ENCODE measurements at regions not wholly inside any gene's neighbourhood (a gene's known extent, or its start where the extent isn't known, plus 50 kb on each side); places are given as distances from the start of the nearest gene placed in this dataset.
"Not testable (repeated sequence)": the region's sequence is repeated elsewhere in the genome, so short reads cannot be mapped to it uniquely, and the experiment has no call there.

DNA sequence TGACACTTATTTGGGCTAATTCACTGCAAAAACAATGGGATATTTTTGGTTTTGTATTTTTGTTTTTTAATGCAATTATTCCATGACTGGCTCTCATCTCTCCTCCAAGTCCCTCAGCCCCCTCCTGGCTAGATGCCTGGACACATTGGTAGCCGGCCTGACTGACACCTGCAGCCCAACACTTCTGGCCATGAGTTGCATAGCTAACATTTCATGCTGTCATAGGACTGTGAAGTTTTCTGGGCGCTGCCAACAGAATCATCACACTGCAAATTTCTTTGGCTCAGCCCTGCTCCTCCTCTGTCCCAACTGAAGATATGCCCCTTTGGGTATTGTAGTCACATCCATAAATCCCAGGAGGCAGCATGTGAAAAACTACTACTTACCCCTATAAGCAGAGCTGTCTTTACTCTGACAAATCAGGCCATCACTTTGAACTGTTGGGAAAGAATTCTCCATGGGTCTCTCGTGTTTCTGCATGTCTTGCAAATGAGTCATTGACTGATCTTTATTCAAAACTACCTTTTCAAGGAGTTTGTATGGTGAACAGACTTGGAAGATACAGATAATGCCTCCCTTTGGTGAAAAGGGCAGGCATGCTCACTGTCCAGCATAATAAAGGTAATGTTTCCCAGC lies 126.7 kb upstream of the LGR5 start:
- no peaks in the 10 kb centered on the region for H4K20me1 ChIP-seq (ENCODE audit: insufficient read depth, low read length)
- BruUV-seq (replicated peaks), result no TSS peak
- no peak overlapping the region for H2BK120ac ChIP-seq (ENCODE audit: low read depth, low read length)
- ChIA-PET CTCF (no interaction called here), POLR2A (ENCODE audit: unreplicated experiment) (no interaction called here)
- H3K27me3 ChIP-seq (ENCODE audit: control insufficient read depth, insufficient read depth, low read length), result no peaks in the 10 kb centered on the region
- no peaks in the 10 kb centered on the region for H3K4me1 ChIP-seq (ENCODE audit: control insufficient read depth, insufficient read depth, low read length)
- no peak overlapping the region for H2AK9ac ChIP-seq (replicated peaks; ENCODE audit: low read depth, low read length, poor library complexity)
- H3K36me3 ChIP-seq (ENCODE audit: control insufficient read depth, insufficient read depth, low read length), result no peaks in the 10 kb centered on the region
- H4K91ac ChIP-seq (ENCODE audit: insufficient read depth, low read depth, low read length), result no peak overlapping the region
- no peaks in the 10 kb centered on the region for H3K9me1 ChIP-seq (ENCODE audit: insufficient read depth, low read length)
- H3K79me1 ChIP-seq (ENCODE audit: low read depth in 1 of 2, low read length in 2 of 2), result no peaks in the 10 kb centered on the region
- DNase-seq (no peak), ATAC-seq (ENCODE audit: low read depth) (no peak)
- no peak overlapping the region for H3K4me3 ChIP-seq (ENCODE audit: insufficient read depth, low read depth, low read length)
- H2BK5ac ChIP-seq (ENCODE audit: low read depth, low read length, poor library complexity, severe bottlenecking), result no peak overlapping the region
- no peak overlapping the region for H3K27ac ChIP-seq (ENCODE audit: insufficient read depth, low read length)
- no peak overlapping the region for H3K23ac ChIP-seq (ENCODE audit: low read depth, low read length)
- no peak overlapping the region for H3K18ac ChIP-seq (ENCODE audit: low read depth, low read length)
- no peak overlapping the region for H4K8ac ChIP-seq (ENCODE audit: low read depth in 2 of 2, low read length in 2 of 2)
- TF ChIP-seq CEBPB (IDR thresholded peaks at IDR 0.05; ENCODE audit: low read depth, low read length) (no peak), NFE2L2 (IDR thresholded peaks at IDR 0.05; ENCODE audit: low read depth, low read length) (no peak), MXI1 (IDR thresholded peaks at IDR 0.05; ENCODE audit: borderline replicate concordance, low read depth, low read length) (no peak)
- no peak overlapping the region for H2AFZ ChIP-seq (replicated peaks; ENCODE audit: low read length, poor library complexity)
- H3K56ac ChIP-seq (ENCODE audit: extremely low read depth, insufficient read depth, low read length), result no peak overlapping the region
- no peak overlapping the region for H3K4ac ChIP-seq (ENCODE audit: low read depth, low read length)
- H2BK20ac ChIP-seq (ENCODE audit: low read depth, low read length), result no peak overlapping the region
- H3K9me3 ChIP-seq (ENCODE audit: control insufficient read depth, insufficient read depth, low read length), result peaks cover 6% of the 10 kb centered on the region
- no peak overlapping the region for H3K4me2 ChIP-seq (ENCODE audit: low read depth, low read length)
- no peak overlapping the region for H3K14ac ChIP-seq (replicated peaks; ENCODE audit: low read depth, low read length)
- WGBS, 2 experiments (ENCODE audit: extremely low coverage in 2 of 2, insufficient read length in 1 of 2), result 40% methylated on average over 1 of the region's 3 CpGs; no CpG with 5 or more reads in 1 of the 2 experiments
- intact Hi-C loops (cut with micrococcal nuclease), result no loop called here
- no peak overlapping the region for H3K9ac ChIP-seq (ENCODE audit: low read depth, low read length)
- in situ Hi-C loops (cut with MboI; ENCODE audit: low sequenced_read_pairs), result no loop called here
- dilution Hi-C loops (cut with HindIII; ENCODE audit: low sequenced_read_pairs, unreplicated experiment), result no loop called here
- H2AK5ac ChIP-seq (ENCODE audit: low read depth, low read length), result no peak overlapping the region
- H2BK15ac ChIP-seq (ENCODE audit: low read depth, low read length), result no peak overlapping the region
- H4K5ac ChIP-seq (ENCODE audit: low read depth, low read length), result no peak overlapping the region

DNA sequence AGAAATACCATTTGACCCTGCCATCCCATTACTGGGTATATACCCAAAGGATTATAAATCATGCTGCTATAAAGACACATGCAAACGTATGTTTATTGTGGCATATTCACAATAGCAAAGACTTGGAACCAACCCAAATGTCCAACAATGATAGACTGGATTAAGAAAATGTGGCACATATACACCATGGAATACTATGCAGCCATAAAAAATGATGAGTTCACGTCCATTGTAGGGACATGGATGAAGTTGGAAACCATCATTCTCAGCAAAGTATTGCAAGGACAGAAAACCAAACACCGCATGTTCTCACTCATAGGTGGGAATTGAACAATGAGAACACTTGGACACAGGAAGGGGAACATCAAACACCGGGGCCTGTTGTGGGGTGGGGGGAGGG lies 128.0 kb upstream of the LGR5 start:
- intact Hi-C loops (cut with micrococcal nuclease); BruUV-seq (replicated peaks); H4K91ac ChIP-seq (ENCODE audit: insufficient read depth, low read depth, low read length); H3K4me3 ChIP-seq (ENCODE audit: insufficient read depth, low read depth, low read length); H2BK20ac ChIP-seq (ENCODE audit: low read depth, low read length); H2AK5ac ChIP-seq (ENCODE audit: low read depth, low read length); in situ Hi-C loops (cut with MboI; ENCODE audit: low sequenced_read_pairs); H2BK15ac ChIP-seq (ENCODE audit: low read depth, low read length); H3K4me1 ChIP-seq (ENCODE audit: control insufficient read depth, insufficient read depth, low read length); H3K4ac ChIP-seq (ENCODE audit: low read depth, low read length); ATAC-seq (ENCODE audit: low read depth); H3K79me1 ChIP-seq (ENCODE audit: low read depth in 1 of 2, low read length in 2 of 2); H3K9me3 ChIP-seq (ENCODE audit: control insufficient read depth, insufficient read depth, low read length); H2BK120ac ChIP-seq (ENCODE audit: low read depth, low read length); dilution Hi-C loops (cut with HindIII; ENCODE audit: low sequenced_read_pairs, unreplicated experiment); H2AK9ac ChIP-seq (replicated peaks; ENCODE audit: low read depth, low read length, poor library complexity); POLR2A ChIA-PET (ENCODE audit: unreplicated experiment); H4K5ac ChIP-seq (ENCODE audit: low read depth, low read length); DNase-seq; H3K9me1 ChIP-seq (ENCODE audit: insufficient read depth, low read length); H4K20me1 ChIP-seq (ENCODE audit: insufficient read depth, low read length); H3K18ac ChIP-seq (ENCODE audit: low read depth, low read length); H3K56ac ChIP-seq (ENCODE audit: extremely low read depth, insufficient read depth, low read length); H3K27me3 ChIP-seq (ENCODE audit: control insufficient read depth, insufficient read depth, low read length); H3K4me2 ChIP-seq (ENCODE audit: low read depth, low read length); H3K23ac ChIP-seq (ENCODE audit: low read depth, low read length); H4K8ac ChIP-seq (ENCODE audit: low read depth in 2 of 2, low read length in 2 of 2); CTCF ChIA-PET; H2BK5ac ChIP-seq (ENCODE audit: low read depth, low read length, poor library complexity, severe bottlenecking); H2AFZ ChIP-seq (replicated peaks; ENCODE audit: low read length, poor library complexity); H3K36me3 ChIP-seq (ENCODE audit: control insufficient read depth, insufficient read depth, low read length); H3K14ac ChIP-seq (replicated peaks; ENCODE audit: low read depth, low read length); H3K27ac ChIP-seq (ENCODE audit: insufficient read depth, low read length); H3K9ac ChIP-seq (ENCODE audit: low read depth, low read length): not testable (repeated sequence)
- WGBS, 2 experiments (ENCODE audit: extremely low coverage in 2 of 2, insufficient read length in 1 of 2), result no CpG with 5 or more reads among the region's 4 CpGs

All from IMR-90 (cell line).